Body of pancreas (tissue), 4 donors: ENCODE measurements at regions not wholly inside any gene's neighbourhood (a gene's known extent, or its start where the extent isn't known, plus 50 kb on each side); places are given as distances from the start of the nearest gene placed in this dataset.

ENCODE experiments used
- ATAC-seq: fragments of 150-250 bp; one replicate; pipeline ENCODE4 v1.9.1; 2016
- DNase-seq, 4 donors: peaks; one replicate each; pipeline ENCODE4 v3.0.0-alpha.2; 2019
- H3K27ac ChIP-seq, 4 donors: fragments of 200-600 bp; sonication (generic); 1 replicate in 3 of 4; 2 replicates in 1 of 4; pipeline versions ENCODE4 v1.5.1 to v1.6.1; 2016 to 2019; ENCODE audit warnings: mild to moderate bottlenecking in 1 of 4, mixed read lengths in 1 of 4, moderate library complexity in 1 of 4
- H3K27me3 ChIP-seq, 2 donors: fragments of 200-600 bp; sonication (generic); one replicate each; pipeline ENCODE4 v1.6.0; 2016; ENCODE audit warnings: mild to moderate bottlenecking in 1 of 2
- H3K36me3 ChIP-seq, 2 donors: fragments of 200-600 bp; sonication (generic); replicated peaks in 1 of 2; 2 replicates each; pipeline ENCODE4 v1.5.1; 2016; ENCODE audit warnings: low read depth in 2 of 2; ENCODE audit not compliant: insufficient read depth in 1 of 2
- H3K4me1 ChIP-seq: fragments of 200-600 bp; sonication (generic); one replicate; pipeline ENCODE4 v1.6.0; 2016
- H3K4me3 ChIP-seq, 2 donors: fragments of 200-600 bp; sonication (generic); 1 replicate in 1 of 2; 2 replicates in 1 of 2; pipeline ENCODE4 v1.5.1; 2016 to 2019
- H3K9me3 ChIP-seq, 3 donors: fragments of 200-600 bp; sonication (generic); 1 replicate in 2 of 3; 2 replicates in 1 of 3; pipeline ENCODE4 v1.5.1; 2016
- POLR2A ChIP-seq, 3 donors: fragments of 450-650 bp; IDR thresholded peaks; one replicate each; pipeline ENCODE4 v1.6.1; 2016; ENCODE audit warnings: antibody characterized with exemption in 3 of 3, mild to moderate bottlenecking in 2 of 3
- WGBS, 2 donors: methylation state at CpG; one replicate each; pipeline ENCODE4 v1.1.5; 2017; 5-methylcytosine and 5-hydroxymethylcytosine counted together
- intact Hi-C: fragments of 100-400 bp; cut with DNase I; formaldehyde crosslinking; loops from one replicate; pipeline ENCODE4 v1.15.1; 2023
- TF ChIP-seq, protein P1 (sequence below), 7 experiments: fragments of 450-650 bp in 4 of 7; fragments of 200-600 bp in 3 of 7; sonication (generic) in 3 of 7; IDR thresholded peaks; one replicate each; pipeline ENCODE4 v1.5.1; 2016 to 2019; ENCODE audit warnings: antibody characterized with exemption in 7 of 7

- Histone ChIP-seq H3K9me3 (no peaks in the 10 kb centered on the region), H3K27me3 (no peaks in the 10 kb centered on the region), H3K4me1 (no peaks in the 10 kb centered on the region), H3K27ac (no peak overlapping the region), H3K4me3 (no peak overlapping the region), H3K36me3 (no peaks in the 10 kb centered on the region)
- DNase-seq, result no peak
- TF ChIP-seq, protein P1, sequence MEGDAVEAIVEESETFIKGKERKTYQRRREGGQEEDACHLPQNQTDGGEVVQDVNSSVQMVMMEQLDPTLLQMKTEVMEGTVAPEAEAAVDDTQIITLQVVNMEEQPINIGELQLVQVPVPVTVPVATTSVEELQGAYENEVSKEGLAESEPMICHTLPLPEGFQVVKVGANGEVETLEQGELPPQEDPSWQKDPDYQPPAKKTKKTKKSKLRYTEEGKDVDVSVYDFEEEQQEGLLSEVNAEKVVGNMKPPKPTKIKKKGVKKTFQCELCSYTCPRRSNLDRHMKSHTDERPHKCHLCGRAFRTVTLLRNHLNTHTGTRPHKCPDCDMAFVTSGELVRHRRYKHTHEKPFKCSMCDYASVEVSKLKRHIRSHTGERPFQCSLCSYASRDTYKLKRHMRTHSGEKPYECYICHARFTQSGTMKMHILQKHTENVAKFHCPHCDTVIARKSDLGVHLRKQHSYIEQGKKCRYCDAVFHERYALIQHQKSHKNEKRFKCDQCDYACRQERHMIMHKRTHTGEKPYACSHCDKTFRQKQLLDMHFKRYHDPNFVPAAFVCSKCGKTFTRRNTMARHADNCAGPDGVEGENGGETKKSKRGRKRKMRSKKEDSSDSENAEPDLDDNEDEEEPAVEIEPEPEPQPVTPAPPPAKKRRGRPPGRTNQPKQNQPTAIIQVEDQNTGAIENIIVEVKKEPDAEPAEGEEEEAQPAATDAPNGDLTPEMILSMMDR (IDR thresholded peaks at IDR 0.05), result no peak
- TF ChIP-seq POLR2A (IDR thresholded peaks at IDR 0.05), result no peak
- no peak for ATAC-seq
- intact Hi-C loops, result no loop called here
Observed at GRCh38 chr13:80584306-80584705, 243.4 kb upstream of the SPRY2 start.

GRCh38 chr13:80577926-80578670 lies 237.2 kb upstream of the SPRY2 start:
- ATAC-seq, result no peak
- no peaks in the 10 kb centered on the region for H3K9me3 ChIP-seq
- H3K36me3 ChIP-seq, result no peaks in the 10 kb centered on the region
- no peak overlapping the region for H3K4me3 ChIP-seq
- H3K27me3 ChIP-seq, result no peaks in the 10 kb centered on the region
- TF ChIP-seq, protein P1 (IDR thresholded peaks at IDR 0.05), result no peak
- no peak for TF ChIP-seq POLR2A (IDR thresholded peaks at IDR 0.05)
- DNase-seq, result no peak
- intact Hi-C loops, result no loop called here
- H3K4me1 ChIP-seq, result no peaks in the 10 kb centered on the region
- 80 to 95% methylated on average over 10 of the region's 10 CpGs for WGBS, 2 donors
- H3K27ac ChIP-seq, result no peak overlapping the region

- WGBS, 2 donors, result 44 to 53% methylated on average over 5 of the region's 5 CpGs
- intact Hi-C loops, result no loop called here
- Histone ChIP-seq H3K4me3 (no peak overlapping the region), H3K27ac (no peak overlapping the region), H3K4me1 (no peaks in the 10 kb centered on the region), H3K36me3 (no peaks in the 10 kb centered on the region), H3K27me3 (no peaks in the 10 kb centered on the region), H3K9me3 (no peaks in the 10 kb centered on the region)
- ATAC-seq (no peak), DNase-seq (no peak)
- TF ChIP-seq, protein P1 (IDR thresholded peaks at IDR 0.05), result no peak
- no peak for TF ChIP-seq POLR2A (IDR thresholded peaks at IDR 0.05)
Observed at GRCh38 chr13:80577285-80577684, 236.4 kb upstream of the SPRY2 start.

DNA sequence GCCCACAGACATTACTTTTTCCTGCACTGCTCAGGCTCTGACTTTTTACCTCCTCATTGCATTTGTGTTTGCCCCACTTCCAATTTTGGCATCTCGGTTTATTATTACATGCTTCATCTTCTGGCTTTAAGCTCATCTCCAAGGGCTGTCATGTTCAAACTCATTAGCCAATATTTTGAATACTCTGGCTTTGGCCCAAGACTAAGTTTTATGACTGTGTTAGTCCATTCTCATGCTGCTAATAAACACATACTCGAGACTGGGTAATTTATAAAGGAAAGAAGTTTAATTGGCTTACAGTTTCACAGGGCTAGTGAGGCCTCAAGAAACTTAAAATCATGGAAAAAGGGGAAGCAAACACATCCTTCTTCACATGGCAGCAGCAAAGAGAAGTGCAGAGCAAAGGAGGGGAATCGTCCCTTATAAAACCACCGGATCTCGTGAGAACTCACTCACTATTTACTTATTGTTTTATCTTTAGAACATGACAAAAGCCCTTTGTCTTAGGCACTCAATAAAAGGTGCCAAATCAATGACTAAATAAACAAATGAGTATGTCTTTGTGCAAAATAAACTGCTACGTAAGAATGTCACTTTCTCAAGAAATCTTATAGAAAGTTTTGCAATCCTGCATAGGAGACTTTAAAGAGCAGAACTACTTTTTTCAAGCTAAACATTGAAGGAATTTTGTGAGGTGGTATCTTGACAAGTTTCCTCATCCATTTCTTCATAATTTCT lies 233.4 kb upstream of the SPRY2 start:
- H3K27ac ChIP-seq, result no peak overlapping the region
- intact Hi-C loops, result no loop called here
- TF ChIP-seq POLR2A (IDR thresholded peaks at IDR 0.05), result no peak
- TF ChIP-seq, protein P1 (IDR thresholded peaks at IDR 0.05), result no peak
- no peaks in the 10 kb centered on the region for H3K27me3 ChIP-seq
- H3K4me1 ChIP-seq, result no peaks in the 10 kb centered on the region
- 22 to 24% methylated on average over 6 of the region's 6 CpGs for WGBS, 2 donors
- DNase-seq (no peak), ATAC-seq (no peak)
- H3K36me3 ChIP-seq, result no peaks in the 10 kb centered on the region
- H3K9me3 ChIP-seq, result no peaks in the 10 kb centered on the region
- no peak overlapping the region for H3K4me3 ChIP-seq
